Fibroblast of villous mesenchyme (primary cell): ENCODE measurements at regions not wholly inside any gene's neighbourhood (a gene's known extent, or its start where the extent isn't known, plus 50 kb on each side); places are given as distances from the start of the nearest gene placed in this dataset.

ENCODE experiments used
- DNase-seq: peaks from one replicate; pipeline ENCODE4 v3.0.0-alpha.2; 2010; ENCODE audit warnings: low read depth
- H3K4me3 ChIP-seq: 2 replicates; pipeline ENCODE4 v1.5.1; 2011; ENCODE audit warnings: low read depth, mild to moderate bottlenecking, low read length
- TF ChIP-seq, protein P1 (sequence below): IDR thresholded peaks from 2 replicates; pipeline ENCODE4 v1.5.1; 2012; ENCODE audit warnings: low read depth, mild to moderate bottlenecking, low read length; ENCODE audit not compliant: insufficient read depth

DNA sequence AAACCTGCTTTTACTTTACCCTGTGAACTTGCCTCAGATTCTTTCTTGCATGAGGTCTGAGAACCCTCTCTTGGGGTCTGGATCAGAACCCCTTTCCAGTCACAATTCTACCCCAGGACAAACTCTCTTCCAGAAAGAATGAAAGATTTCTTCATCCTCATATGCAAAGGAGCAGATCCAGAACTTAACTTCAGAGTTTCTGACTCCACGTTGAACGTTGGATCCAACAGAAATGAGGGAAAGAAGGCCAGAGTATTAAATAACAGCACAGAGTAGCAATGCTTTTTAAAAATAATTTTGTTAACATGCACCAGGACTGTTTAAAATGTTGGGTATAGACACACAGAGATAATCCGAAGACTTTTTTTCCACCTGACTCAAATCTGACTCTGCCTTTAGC lies 632.9 kb upstream of the AUTS2 start:
- TF ChIP-seq, protein P1, sequence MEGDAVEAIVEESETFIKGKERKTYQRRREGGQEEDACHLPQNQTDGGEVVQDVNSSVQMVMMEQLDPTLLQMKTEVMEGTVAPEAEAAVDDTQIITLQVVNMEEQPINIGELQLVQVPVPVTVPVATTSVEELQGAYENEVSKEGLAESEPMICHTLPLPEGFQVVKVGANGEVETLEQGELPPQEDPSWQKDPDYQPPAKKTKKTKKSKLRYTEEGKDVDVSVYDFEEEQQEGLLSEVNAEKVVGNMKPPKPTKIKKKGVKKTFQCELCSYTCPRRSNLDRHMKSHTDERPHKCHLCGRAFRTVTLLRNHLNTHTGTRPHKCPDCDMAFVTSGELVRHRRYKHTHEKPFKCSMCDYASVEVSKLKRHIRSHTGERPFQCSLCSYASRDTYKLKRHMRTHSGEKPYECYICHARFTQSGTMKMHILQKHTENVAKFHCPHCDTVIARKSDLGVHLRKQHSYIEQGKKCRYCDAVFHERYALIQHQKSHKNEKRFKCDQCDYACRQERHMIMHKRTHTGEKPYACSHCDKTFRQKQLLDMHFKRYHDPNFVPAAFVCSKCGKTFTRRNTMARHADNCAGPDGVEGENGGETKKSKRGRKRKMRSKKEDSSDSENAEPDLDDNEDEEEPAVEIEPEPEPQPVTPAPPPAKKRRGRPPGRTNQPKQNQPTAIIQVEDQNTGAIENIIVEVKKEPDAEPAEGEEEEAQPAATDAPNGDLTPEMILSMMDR: no peak
- no peak for DNase-seq
- H3K4me3 ChIP-seq: no peak overlapping the region

GRCh38 chr7:68967598-68967997 lies 630.7 kb upstream of the AUTS2 start:
- no peak for DNase-seq
- H3K4me3 ChIP-seq: no peak overlapping the region
- TF ChIP-seq, protein P1: no peak

DNA sequence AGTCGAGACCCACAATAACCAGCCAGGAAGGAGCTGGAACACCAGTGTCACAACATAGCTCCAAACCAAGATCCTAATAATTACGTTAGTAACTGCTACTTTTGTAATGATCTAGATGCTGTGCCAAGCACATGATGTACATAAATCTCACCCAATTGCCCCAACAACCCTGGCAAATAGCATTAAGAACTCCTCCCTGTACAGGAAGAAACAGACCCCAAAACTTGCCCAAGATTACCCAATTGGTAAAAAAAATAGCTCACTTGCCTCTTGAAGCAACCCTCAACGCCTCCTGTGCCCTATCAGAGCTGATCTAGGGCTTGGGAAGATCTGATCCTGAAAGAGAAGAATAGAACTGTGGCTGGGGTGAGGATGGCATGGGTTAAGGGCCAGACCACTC lies 628.7 kb upstream of the AUTS2 start:
- no peak for DNase-seq
- TF ChIP-seq, protein P1: no peak
- H3K4me3 ChIP-seq: no peak overlapping the region

DNA sequence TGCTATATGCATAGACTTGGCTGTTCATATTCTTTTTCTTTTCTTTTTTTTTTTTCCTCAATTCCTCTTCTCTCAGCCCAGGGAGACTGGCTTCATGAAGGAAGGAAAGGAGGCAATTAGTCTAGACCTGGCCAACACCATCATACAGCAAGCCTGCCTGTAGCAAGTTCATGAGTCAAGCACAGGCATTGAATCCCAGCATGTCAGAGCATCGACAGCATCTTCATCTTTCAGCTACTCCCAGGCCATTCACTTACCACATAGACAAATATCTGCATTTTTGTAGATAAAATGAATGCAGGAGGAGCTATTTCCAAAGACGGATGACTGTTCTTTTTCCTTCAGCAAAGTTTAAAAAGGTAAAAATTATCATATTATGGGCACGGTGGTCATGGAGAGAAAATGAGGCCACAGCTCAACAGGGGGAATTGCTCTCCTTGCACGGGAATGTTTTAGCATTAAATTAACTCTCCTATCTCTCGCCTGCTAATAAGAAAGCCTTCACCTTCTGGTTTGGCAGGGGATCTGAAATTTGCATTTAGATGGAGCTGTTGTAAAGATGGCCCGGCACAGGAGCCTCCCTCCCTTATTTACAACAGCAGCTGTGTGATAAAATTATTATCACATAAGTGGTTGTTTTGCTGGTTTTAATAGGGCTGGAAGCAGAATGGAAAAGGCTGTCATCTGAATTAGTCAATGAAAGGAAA lies 626.5 kb upstream of the AUTS2 start:
- no peak overlapping the region for H3K4me3 ChIP-seq
- DNase-seq: no peak
- TF ChIP-seq, protein P1: no peak

GRCh38 chr7:68977385-68978055 lies 620.8 kb upstream of the AUTS2 start:
- H3K4me3 ChIP-seq: no peak overlapping the region
- no peak for DNase-seq
- TF ChIP-seq, protein P1: no peak

DNA sequence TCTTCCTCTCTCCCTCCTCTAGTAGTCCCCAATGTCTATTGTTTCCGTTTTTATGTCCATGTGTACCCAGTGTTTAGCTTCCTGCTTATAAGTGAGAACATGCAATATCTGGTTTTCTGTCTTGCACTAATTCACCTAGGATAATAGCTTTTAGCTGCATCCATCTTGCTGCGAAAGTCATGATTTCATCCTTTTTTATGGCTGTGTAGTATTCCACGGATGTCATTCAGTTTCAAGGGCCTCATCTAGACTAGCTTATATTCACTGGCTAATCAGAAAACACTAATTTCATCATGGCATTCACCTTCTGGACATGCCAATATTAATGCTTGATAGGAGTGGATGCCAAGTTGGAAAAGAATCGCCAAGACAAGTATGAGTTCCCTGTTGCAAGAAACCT lies 619.6 kb upstream of the AUTS2 start:
- TF ChIP-seq, protein P1: no peak
- DNase-seq: no peak

More for the DNA sequence above, 619.6 kb upstream of the AUTS2 start:
- no peak overlapping the region for H3K4me3 ChIP-seq
